Stimulated activated CD8-positive, alpha-beta memory T cell treated with anti-CD3 and anti-CD28 coated beads, Interleukin-7, amount 100 ng/mL, for 4 hours (primary cell): ENCODE measurements at regions not wholly inside any gene's neighbourhood (a gene's known extent, or its start where the extent isn't known, plus 50 kb on each side); places are given as distances from the start of the nearest gene placed in this dataset.

Experiments
- DNase-seq, 2 donors: peaks; one replicate each; pipeline ENCODE4 v3.0.0-alpha.2; 2020; ENCODE audit warnings: low read depth in 2 of 2

DNA sequence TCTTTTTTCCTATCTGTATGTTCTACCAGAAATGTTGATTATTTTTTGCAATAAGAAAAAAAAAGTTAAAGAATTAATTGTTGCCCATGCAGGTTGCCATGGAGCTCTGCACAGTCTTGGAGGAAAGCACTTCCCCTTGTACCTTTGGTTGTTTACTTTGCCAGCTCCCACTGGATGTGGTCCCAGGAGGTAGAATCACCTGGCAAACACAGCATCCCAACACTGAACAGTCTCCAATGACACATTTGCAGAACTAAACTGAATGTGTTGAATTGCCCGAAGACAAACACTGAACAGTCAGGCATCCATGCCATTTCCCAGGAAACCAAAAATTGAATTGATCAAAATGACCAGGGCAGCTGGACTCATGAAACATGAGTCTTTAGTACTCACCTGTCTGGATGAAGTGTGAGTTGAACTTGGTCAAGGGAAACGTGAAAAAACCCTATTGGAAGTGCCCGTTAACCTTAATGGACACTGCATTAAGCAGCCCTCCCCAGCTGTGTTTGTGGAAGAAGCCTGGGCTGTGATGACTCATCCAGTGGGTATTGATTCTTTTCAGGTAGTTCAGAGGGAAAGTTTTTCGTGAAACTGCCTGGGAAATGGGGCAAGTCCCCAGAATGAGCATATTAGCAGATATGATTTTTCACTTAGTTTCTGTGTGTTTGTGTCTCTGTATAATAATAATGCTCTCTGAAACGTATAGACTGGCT lies 284.7 kb upstream of the STT3B start:
- DNase-seq = no peak

DNA sequence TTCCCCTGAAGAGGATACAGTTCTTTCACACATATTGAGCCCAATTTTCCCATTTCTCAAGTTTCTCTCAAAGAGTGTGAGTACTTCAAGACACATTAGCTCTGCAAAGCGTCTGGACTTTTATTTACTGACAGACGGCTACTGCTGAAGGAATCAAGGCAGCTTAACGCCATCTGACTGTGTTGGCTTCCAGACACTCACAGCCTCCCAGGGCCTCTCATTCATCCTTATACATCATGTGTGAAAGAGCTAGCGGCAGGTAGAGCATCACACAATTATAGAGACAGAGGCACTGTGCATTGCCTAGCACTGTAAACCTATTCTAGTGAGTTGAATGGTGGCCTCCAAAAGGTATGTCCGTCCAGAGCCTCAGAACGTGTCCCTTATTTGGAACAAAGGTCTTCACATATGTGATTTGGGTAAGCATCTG lies 284.1 kb upstream of the STT3B start:
- DNase-seq = no peak

DNA sequence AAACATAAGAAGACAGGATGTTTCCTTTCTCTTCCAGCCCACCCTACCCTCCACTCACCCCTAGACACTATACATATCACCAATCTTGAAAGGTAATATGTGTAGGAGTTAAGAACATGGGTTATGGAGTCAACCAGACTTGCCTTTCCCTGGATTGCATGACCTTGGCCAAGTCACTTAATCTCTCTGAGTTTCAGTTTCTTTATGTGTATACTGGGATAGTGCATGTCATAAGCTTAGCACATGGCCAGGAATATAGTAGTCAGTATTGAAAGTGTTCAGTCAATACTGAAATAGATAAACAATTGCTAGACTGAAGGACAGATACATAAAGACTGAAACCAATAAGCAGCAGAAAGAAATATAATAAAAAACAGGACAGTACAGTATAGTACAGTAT lies 283.2 kb upstream of the STT3B start:
- DNase-seq = no peak

DNA sequence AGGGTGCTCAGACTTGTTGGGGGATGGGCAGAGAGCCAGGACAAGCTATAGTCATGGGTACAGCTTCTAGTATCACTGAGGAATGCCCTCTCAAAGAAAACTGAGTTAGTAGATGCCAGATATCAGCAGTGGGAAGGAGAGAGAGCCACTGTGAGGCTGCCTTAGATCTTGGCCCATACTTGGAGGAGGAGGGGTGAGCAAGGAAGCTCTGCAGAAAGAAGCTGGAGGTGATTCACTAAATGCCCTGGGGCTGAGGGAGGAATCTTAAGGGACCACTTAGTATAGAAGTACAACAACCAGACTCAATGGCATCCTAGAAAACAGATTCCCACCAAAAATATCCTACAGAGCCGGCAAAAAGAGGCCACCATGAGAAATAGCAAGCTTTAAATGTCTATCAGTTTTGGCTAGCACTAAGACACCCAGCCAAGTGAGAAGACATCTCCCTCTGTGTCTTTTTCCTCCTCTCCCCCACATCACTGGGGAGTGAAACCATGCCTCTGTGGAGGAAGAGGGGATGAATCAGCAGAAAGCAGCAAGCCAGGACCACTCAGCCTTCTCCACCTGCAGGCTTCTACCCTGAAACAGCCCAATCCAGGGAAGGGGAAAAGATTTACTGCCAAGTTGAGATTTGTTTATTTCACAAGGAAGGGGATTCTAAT lies 282.5 kb upstream of the STT3B start:
- DNase-seq = no peak

DNA sequence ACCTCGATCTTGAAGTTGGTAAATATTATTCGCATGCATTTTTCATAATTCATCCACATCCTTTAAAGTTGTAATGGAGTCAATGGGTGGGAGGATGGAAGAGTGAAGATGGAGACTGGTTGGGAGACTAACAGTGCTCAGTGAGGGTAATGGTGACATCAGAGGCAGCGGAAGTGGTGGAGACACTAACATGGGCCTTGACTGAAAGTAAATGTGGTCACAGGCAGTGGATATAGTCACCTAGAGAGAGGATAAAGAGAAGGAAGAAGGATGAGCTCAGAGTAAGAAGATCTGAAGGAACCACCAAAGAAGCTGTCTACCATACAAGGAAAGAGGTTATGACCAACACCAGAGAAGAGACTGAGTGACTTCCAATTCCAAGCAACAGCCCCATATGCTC lies 281.6 kb upstream of the STT3B start:
- no peak for DNase-seq

DNA sequence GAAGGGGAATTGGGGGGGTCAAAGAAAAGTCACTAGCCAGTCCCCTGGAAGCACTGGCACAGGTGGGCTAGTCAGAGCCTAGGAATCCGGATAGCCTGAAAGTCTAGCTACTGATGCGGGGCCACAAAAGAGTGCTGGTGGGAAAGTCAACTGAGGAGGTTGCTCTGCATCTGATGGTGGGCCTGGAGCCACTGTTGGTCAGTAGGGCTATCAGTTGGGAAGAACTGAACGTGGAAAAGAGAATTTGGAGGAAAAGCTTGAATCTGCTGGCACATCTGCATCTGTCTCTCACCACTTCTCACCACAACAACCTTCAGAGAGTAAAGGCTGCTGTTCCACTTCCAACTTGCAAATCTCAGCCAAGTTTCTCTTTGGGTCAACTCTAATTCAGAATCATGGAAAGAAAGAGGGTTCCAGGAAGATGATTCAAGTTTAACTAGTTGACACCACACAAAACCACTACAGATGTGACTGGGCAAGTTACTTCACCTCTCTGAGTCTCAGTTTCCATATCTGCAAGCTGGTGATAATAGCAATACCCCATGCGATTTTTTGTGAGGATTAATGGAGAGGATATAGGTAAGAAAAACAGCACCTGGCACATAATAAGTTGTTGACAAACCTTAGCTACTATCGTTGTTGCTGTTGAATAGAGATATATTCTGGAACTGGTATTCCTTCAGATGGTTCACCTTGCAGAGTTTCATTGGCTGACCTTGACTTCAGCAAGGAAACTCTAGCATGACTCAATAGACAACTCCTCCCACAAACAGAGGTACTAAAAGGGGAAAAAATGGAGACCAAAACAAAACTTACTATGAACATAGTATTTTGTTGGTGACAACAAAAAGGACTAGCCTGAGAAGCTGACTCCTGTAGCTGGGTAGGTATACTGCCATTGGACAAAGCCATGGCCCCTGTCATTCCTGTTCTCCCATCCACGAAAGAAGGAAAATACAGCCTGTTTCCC lies 280.2 kb upstream of the STT3B start:
- no peak for DNase-seq

DNA sequence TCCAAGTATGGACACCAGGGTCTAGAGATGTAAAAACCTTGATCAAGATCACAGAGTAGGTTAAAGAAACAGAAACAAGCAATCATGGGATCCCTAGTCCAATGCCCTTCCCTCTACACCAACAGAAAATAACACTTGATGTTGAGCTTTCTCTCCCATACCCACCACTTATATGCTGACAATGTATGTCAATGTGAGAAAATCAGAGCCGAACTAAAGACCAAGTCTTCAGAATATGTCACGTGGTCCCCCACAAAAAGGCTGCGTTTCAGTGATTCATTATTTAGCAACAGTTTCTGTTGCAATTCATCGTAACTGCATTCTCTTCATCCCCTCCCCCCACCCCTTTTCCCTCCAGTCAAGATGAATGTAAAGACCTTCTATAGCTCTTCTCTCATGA lies 278.9 kb upstream of the STT3B start:
- no peak for DNase-seq

DNA sequence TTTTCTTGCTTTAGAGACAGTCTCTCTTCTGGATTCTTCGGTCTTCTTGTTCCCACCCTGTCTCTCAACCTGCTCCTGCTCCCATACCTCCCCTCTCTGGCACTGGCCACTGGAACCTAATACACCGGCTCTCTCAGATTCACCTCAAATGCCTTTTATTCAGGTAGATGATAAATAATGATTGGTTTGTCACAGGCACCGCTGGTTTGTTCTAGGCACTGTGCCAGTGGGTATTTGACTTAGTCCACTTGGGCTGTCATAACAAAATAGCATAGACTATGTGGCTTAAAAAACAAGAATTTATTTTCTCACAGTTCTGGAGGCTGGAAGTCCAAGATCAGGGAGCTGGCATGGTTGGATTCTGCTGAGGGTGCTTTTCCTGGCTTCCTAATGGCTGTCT lies 278.2 kb upstream of the STT3B start:
- no peak for DNase-seq

DNA sequence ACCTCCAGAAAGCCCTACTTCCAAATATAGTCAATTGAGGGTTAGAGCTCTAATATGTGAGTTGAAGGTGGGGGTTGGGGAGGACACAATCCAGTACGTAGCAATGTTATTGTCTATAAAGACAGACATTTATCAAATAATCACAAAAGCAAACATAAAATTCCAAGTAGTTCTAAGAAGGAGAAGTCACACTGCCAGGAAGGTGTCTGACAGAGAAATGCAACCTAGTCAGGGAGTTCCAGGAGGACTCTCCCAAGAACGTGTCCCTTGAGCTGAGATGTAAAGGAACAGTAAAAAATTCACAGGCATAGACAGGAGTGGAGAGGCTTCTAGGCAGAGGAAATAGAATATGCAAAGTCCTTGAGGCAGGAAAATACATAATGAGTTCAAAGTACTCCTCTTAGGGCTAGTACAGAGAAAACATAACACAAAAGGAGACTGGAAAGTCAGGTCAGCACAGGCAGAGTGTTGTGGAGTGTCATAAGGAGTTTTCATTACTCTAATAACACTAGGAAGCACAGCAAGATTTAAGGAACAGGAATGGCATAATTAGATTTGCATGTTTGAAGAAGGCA lies 277.6 kb upstream of the STT3B start:
- DNase-seq = no peak

DNA sequence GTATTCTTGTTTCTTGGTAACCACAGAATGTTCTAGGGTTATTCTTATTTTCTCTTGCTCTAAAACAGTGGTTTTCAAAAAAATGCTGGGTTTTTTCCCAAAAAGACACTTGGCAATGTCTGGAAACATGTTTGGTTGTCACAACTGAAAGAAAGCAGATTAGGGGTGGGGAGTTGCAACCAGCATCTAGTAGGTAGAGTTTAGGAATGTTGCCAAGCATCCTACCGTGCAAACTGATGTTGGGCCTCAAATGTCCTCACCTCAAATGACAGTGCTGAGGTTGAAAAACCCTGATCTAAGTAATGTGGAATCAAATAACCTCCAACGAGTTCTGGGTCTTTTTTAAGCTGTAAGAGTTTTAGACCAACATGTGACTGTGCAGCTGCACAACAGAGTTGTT lies 270.5 kb upstream of the STT3B start:
- no peak for DNase-seq

DNA sequence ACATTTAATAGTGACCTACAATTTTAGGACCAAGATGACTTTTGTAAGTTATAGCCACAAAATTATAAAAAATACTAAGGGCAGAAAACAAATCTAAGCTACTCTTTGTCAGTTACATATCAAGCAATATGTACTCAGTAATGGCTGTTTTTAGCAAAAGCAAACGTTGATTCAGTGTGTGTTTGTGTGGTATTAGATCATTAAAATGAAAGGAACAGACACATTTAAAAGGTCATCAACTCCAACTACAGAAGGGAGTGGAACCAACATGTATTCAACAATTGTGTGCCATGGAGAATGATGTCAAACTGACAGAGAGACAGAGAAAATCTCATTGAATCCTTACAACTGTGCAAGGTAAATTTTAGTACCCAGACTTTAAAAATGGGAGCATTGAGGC lies 268.8 kb upstream of the STT3B start:
- DNase-seq = no peak

DNA sequence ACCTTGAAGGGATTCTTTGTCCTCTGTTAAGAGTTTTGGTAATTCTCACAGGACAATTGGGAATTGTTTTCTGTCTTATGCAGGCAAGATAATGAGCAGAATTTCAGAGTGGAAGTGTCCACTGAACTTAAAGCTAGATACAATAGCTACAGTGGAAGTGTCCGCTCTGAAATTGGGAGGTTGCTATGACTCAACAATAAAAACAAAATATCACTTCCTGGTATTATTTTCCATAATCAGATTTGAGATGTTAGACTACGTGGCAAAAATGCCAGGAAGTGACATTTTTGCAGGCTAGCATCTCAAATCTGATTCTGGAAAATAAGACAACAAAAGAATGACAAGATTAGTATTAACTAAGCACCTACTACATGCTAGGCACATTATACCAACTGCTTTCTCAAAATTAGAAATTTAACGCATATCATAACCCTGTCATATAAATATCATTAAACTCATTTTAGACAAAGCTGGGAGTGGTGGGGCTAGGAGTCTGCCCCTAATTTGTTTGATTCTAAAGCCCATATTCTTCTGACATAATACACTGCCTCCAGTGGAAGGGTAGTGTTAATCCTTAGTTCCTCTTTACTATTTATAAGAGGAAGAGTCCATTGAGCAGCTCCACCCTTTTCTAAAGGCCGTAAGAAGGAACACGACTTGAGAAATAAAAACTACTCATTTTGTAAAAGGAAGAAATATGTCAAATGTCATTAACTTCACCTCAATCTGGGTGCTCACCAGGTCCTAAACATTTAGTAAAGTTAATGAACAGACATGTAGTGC lies 266.9 kb upstream of the STT3B start:
- DNase-seq = no peak

DNA sequence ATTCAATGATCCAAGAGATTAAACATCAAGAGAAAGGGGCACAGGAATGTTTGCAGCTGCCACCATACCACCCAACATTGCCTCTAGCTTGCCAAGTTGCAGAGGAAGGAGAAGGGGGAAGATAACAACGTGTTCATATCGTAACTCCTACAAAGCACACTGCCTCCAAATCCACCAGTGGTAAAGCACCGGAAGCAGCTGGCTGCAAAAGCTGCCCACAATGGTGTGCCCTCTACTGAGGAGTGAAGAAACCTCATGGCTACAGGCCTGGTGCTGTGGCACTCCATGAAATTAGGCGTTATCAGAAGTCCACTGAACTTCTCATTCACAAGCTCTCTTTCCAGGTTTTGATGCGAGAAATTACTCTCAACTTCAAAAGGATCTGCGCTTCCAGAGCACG lies 263.9 kb upstream of the STT3B start:
- DNase-seq = no peak

DNA sequence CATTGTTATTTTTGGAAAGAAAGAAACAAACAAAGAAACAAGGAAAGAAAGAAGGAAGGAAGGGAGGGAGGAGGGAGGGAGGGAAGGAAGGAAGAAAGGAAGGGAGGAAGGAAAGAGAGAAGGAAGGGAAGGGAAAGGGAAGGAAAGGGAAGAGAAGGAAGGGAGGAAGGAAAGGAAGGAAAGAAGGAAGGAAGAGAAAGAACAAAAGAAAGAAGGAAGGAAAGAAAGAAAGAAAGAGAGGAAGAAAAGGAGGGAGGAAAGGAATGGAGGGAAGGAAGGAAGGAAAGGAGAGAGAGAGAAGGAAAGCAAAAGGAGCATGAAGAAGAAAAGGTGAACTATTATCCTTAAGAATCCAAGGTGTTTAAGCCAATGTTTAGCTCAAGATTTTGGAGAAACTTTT lies 262.7 kb upstream of the STT3B start:
- no peak for DNase-seq

DNA sequence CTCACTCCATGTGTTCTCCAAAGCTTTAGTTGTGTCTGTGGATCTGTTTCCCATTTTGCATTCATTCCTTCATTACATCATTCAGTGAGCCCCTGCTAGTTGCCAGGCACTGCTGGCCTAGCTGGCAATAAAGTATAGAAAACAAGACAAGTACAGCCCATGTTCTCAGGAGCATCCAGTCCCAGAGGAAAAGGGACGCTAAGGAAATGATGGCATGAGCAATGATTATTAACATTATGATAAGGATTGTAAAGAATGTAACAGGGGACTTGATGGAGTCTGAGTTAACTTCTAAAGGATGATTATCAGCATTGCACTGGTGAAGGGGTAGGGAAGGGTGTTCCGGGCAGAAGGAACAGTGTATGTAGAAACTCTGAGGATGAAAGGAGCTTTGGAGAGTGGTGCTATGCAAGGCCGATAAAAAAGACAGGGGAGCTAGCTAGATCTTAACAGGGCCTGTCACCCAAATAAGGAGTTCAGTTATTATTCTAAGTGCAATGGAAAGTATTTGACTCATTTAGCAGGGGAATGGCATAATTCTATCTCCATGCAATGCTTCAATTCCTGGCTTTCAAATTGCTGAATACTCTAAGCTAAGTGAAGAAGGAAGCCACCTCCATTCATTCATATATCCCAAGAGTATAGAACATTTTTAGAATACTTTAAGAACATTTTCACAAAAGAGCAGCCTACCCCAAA lies 258.2 kb upstream of the STT3B start:
- no peak for DNase-seq

DNA sequence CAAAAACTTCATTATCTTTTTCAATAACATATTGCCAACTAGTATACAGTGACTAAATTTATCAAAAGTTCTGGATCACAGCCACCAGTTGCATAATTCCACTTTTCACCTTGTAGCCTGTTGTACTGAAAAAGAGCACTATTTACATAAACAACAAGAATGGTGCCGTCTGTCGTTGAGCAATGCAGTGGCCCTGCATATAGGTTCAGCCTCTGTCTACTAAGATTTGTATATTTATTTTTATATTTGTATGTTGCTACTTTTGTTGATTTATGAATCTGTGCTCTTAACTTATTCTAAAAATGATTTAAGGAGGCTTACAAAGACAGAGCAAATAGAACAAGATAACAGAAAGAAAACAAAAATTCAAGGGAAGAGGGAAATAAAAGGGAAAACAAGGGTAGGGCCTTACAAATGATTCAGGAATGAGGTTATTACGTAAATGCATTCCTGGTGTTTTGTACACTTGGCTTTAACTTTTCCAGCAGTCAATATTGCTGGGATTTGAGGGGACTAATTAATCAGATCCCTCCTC lies 257.6 kb upstream of the STT3B start:
- no peak for DNase-seq

DNA sequence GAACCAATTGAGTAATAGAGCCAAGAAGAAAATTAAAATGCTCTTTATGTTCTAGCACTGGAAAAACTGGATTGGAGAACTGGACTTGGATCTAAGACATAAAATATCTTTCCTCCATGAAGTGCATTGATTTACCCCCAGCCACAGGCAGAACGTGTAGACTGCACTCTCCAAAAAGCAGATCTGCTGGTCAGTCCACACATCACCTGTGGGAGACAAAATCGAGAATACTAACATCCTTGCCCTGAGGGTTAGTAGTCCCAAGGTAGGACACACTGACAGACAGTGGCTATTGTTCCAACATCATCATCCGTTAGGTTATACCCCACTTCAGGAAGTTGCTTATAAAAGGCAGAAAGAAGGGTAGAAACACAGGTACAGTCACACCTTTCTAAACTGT lies 257.1 kb upstream of the STT3B start:
- DNase-seq = no peak

DNA sequence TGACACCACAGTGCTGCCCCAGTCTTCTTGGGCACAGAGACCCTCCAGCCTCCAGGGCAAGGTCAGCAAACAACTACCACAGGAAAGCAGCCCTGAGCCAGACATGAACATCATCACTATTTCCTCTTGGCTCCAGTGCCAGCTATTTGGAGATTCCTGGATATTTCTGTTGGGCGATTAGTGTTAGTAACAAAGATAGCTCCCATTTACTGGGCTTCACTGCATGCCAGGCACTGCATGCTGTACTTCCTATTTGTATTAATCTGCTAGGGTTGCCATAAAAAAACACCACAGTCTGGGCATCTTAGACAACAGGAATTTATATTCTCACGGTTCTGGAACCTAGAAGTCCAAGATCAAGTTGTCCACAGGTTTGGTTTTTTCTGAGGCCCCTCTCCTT lies 255.1 kb upstream of the STT3B start:
- no peak for DNase-seq

DNA sequence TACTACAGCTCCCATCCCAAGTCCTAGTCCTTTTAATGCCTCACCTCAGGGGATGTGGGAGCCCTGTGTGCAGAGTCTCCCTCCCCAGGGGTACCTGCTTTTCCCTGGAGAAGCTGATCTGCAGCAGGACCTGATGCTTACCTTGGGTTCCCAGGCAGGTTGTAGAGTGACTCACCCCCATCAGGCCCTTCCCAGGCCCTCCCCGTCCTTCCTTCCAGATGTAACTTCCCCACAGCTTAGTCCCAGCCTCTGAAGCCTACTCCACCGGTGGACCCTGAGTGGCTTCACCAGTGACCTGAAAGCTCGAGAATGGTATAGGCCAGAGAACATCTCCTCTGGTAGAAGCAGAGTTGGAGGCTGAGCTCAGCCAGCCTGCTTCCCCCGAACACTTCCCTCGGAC lies 254.2 kb upstream of the STT3B start:
- DNase-seq = no peak

DNA sequence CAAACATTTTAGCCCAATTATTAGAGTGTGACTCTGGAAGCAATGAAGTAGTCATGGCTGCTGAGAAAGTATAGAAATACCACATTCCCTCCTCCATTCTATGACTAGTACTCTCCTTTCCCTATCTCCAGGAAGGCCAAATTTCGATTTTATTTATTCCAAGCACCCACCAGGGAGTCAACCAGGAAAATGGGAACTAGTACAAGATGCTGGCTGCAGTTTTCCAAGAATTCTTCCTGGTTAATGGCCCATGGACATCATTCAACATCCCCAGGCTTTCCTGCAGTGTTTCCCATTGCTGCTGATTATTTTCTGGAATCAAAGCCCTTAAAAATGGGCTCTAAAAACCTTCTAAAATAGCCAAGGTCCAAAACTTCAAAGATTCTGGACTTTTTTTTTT lies 247.9 kb upstream of the STT3B start:
- no peak for DNase-seq
